Amygdala (tissue), 56 donors: ENCODE measurements at regions not wholly inside any gene's neighbourhood (a gene's known extent, or its start where the extent isn't known, plus 50 kb on each side); places are given as distances from the start of the nearest gene placed in this dataset.

ENCODE experiments used
- DNase-seq, 56 donors: peaks; one replicate each; lab custom pipeline; 2025; lab: John Stamatoyannopoulos, UW

DNA sequence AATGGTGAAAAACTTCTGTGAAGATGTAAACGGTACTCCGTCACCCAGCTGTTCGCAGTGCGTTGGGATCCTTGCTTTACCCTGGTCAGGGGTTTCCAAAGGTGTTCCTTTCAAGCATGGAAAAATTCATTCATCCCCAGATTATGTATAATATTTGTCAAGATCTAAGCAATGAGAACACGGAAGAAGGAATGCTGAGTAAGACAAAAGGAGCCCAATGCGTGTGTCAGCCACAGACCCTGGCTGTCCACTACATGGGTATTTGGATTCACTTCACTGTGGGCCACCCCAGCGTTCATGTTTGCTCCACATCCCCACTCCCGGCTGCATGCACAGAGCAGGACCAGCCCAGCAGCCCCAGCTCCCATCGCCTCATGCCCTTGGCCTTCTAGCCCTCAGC lies 241.3 kb upstream of the CELF2 start:
- no peak for DNase-seq

GRCh38 chr10:10777279-10777678 lies 240.4 kb upstream of the CELF2 start:
- DNase-seq, result no peak

- no peak for DNase-seq
Observed at GRCh38 chr10:10777723-10778122, 239.9 kb upstream of the CELF2 start.

GRCh38 chr10:10778959-10779358 lies 238.7 kb upstream of the CELF2 start:
- no peak for DNase-seq

- DNase-seq, result no peak
Observed at GRCh38 chr10:10779511-10779910, 238.2 kb upstream of the CELF2 start.

DNA sequence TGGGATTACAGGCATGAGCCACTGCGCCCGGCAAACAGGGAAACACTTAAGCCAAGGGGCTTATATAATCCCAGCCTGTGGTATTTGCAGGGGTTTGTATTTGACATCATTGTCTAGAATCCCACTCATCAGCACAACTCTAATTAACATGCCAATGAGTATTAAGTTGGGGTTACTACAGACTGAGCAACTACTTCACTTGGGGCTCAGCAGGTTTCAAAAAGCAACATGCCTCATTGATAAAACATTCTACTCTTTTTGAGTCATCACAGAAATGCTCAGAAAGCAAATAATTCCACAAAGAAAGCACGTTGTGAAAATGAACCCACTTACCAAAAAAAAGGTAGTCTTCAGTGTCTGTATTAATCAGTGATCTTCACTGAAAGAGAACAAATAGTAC lies 236.9 kb upstream of the CELF2 start:
- no peak for DNase-seq

DNA sequence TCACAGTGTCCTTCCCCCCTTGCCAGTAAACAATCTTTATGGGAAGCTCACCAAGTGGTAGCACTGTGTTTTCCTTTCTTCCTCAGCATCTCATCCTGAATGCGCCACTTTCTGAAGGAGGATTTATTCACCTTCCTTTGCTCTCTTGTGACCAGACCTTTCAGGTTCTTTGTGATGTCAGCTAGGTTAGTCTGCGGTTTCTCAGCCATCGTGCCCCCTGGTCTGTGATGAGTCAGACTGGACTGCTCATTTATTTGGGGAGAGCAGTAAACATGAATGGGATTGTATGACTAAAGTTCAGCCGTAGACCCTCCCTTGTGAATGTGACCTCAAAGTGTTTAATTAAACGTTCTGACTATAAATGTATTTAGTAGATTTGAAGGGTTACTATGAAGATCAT lies 235.1 kb upstream of the CELF2 start:
- no peak for DNase-seq

DNA sequence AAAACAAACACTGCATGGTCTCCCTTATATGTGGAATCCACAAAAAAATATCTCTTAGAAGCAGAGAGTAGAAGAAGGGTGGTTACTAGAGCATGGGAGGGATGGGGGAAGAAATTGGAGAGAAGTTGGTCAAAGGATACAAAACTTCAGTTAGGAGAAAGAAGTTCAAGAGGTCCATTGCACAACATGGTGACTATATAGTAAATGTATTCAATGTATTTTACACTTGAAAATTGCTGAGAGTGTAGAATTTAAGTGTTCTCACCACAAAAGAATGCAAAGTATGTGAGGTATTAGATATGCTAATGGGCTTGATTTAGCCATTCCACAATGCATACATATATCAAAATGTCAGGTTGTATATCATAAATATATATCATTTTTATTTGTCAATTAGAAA lies 232.0 kb upstream of the CELF2 start:
- no peak for DNase-seq

DNA sequence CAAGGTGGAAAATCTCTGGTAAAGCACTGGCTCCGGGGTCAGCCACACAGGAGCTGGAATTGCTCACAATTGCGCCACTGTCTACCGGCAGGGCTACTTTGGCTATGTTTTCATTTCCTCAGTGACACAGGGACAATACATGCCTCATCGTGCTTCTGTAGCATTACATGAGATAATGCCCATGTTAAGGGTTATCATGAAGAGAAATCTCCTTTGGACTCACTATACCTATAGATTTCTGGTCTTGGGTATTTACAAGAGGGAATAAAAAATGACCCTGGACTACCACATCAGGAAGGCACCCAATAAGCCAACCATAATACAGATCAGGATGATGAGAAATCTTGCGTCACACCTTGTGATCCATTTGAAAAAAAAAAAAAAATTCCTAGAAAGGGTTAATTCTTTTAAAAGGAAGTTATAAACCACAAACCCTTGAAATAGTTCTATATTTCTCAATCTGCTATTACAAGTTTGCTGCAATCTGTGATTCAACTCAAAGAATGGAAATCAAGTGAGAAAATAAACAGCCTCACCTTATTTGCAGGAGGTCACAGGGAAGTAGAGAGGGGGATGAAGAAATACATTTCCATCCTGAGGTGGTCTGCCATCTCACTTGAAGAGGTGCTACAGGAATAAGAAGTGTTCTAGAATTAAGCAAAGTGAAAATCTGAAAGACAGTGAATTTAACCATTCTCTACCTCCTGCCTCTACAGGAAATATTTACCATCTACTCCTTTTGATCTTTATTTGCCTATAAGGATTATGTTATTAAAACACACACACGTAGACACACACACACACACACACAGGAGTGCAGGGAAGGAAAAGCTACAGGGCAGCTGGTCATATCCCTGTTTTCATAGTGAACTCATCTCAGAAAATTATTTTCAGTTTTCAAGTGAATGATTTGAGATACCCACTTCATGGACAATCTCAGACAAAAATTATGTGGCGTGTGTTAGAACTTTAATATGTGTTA lies 231.3 kb upstream of the CELF2 start:
- no peak for DNase-seq

- no peak for DNase-seq
Observed at GRCh38 chr10:10787586-10787985, 230.1 kb upstream of the CELF2 start.

DNA sequence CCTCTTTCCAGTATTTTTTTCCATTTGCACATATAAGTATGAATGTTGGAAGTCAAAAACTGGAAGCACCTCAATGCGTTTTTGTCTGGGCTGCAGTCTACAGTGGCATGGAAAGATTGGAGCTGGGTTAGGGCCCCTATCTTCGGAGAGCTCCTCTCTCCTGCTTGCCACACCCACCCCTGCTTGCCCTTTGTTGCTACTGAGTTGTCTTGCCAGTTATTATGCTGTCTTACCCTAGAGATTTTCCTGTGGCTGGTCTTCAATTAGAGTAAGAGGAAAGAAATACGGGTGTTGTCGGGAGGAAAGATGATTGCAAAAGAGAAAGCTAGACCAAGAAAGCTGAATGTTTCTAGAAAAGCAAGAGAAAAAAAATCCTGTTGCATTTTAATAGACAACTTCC lies 228.9 kb upstream of the CELF2 start:
- no peak for DNase-seq

DNA sequence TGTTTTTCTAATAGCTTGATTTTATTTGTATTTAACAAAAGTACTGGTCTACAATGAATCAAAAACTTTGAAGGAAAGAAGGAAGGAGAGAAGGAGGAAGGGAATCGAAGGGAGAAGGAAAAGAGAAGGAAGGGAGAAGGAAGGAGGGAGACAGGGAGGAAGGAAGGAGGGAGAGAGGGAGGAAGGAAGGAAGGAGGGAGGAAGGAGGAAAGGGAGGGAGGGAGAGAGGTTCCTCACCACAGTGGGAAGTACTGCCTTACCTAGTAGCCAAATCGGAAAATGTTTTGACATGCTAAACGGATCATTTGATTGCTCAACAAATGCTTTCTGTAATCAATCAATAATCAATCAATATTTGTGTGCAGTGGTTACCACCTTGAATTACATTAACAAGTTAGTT lies 225.8 kb upstream of the CELF2 start:
- DNase-seq, result no peak

GRCh38 chr10:10792681-10793080 lies 225.0 kb upstream of the CELF2 start:
- DNase-seq, result no peak

DNA sequence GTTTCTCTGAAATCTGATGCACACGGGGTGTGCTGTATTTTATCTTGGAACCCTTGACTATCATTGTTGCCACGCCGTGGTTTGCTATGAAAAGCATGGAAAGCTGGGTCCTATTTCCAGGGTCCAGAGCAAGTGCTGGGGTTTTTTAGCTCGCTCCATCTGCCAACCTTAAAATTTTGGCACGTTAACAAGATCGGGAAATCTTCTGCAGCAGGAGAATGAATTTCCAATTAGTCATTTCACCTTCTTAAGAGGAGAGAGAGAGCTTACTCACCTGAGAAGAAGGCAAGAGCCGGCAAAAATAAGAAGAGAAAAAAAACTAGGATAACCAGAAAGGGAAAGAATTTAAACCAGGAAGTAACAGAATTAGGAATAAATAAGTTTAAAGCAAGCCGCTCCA lies 223.6 kb upstream of the CELF2 start:
- no peak for DNase-seq

DNA sequence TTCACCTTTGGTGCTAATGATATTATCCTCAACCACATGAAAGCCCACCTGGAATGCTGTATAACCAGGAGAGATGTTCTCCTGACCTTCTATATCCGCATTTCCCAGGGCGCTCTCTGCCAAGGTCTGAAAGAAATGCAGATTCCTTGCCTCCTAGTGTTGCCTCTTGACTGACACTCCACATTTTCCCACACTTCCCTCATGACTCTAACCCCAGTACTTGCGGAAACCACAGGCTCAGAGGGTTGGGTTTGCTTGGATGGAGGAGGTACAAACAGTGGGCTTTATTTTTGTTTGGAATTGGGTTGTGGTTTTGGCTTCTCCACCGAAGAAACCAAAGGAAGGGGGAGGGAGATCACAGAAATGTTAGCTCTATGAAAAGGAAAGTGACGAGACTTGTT lies 222.9 kb upstream of the CELF2 start:
- no peak for DNase-seq

GRCh38 chr10:10796061-10796773 lies 221.5 kb upstream of the CELF2 start:
- DNase-seq, result no peak

DNA sequence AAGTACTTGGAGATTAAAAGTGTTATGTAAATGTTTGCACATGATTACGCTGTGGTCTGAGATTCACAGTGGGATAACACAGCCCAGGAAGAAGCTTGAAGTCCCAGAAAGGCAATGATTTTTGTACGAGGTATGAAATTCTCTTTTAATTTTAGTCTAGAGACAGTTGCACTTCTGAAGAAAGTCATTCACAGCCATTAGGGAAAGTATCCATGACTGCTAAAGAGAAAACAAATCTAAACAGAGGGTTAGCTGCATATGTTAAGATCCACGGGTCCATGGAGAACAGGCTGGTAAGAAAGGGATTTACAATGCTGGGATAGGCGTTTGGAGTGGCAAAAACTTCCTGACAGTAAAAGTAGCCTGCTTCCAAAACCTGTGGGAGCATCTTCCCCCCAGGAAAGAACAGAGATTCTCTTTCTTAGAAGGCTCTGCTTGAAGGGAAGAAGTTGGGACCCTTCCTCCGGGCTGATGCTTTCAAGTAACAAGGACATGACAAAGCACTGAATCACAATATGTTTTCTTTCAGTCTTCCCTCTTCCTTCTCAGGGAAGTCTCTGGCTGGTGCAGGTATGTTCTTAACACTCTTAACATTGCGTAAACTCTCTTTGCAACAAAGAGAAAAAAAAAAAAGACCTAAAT lies 220.8 kb upstream of the CELF2 start:
- DNase-seq, result peak in 1 of 56 donors; percentile 7

DNA sequence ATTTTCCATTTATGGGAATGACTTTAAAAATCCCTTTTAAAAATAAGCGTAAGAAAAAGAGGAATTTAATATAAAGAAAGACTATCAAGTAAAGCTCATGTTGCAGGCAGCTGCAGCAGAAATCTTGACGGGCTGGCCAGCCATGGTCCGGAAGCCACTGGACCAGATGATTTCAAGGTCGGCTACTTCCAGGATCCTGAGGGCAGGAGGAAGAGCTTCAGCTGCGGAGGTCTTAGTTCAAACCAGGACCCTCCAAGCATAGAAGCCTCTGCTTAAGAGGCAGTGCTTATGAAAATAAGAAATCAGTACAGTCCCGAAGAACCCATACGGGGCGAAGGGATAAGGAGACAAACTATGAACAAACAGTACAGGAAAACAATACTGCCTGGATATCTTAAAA lies 220.2 kb upstream of the CELF2 start:
- no peak for DNase-seq

DNA sequence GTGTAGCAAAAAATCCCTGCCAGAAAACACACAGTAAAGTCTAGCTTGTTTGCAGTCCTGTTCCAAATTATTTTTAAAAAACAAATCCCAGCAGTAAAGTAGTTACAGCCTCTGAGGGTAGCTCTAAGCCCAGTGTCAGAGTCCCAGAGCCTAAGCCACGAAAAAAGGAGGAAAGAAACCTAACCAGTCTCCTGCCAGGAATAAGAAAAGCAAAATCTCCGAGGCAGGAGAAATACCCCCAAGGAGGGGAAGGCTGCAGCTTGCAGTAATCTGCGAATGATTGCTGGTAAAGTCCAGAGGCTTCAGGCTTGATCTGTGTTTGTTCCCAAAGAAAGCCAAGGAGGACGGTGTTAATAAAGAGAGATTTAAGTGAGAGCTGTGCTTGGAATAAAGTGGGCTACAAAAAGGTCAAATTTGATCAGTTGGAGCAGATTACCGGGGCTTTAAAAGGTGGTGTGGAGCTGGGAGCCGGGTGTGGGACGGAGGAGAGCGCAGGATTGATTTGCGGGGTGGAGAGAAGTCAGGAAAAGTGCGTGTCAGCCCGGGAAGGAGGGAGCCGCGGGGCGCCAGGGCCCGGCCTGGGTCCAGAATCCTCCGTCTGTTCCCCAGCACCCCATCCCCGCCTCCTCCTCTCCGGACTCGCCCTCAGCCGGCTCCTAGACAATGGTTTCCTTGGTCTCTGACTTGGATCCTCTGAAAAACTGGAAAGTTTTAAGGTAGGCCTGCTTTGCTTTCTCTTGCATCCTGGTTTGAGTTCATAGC lies 219.4 kb upstream of the CELF2 start:
- peak in 6 of 56 donors; percentile 4 to 40 (median 10) for DNase-seq

DNA sequence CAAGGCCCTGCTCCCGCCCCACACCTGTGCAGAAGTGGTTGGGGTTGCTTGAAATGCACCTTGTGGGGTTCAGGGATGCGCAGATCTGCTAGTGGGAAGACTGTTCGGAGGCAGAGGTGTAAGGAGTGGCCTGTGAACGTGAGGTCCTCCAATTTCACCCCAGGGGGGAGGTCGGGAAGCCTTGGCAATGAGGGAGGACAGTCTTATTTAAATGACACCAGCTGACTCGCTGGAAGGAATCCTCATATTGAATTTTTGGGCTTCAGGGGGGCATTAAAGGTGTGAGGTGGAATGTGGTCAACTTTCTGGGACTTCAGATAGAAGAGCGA lies 218.8 kb upstream of the CELF2 start:
- no peak for DNase-seq

GRCh38 chr10:10800961-10801360 lies 216.7 kb upstream of the CELF2 start:
- DNase-seq, result no peak
